WTC11 (cell line): ENCODE measurements at regions not wholly inside any gene's neighbourhood (a gene's known extent, or its start where the extent isn't known, plus 50 kb on each side); places are given as distances from the start of the nearest gene placed in this dataset.

Experiments used
- ATF3 ChIP-seq: sonication (generic); formaldehyde crosslinking; conservative IDR thresholded peaks from 2 replicates; pipeline ENCODE4 v1.8.1; 2022; ENCODE audit warnings: mild to moderate bottlenecking, missing genetic modification reagents
- ELF4 ChIP-seq: sonication (generic); formaldehyde crosslinking; IDR thresholded peaks from 2 replicates; pipeline ENCODE4 v1.8.1; 2022; ENCODE audit warnings: low read depth, mild to moderate bottlenecking, moderate library complexity, missing genetic modification reagents
- FOXK1 ChIP-seq: sonication (generic); formaldehyde crosslinking; IDR thresholded peaks from 2 replicates; pipeline ENCODE4 v1.8.0; 2022; ENCODE audit warnings: mild to moderate bottlenecking, moderate library complexity, missing genetic modification reagents
- JUN ChIP-seq: sonication (generic); formaldehyde crosslinking; IDR thresholded peaks from 2 replicates; pipeline ENCODE4 v1.8.0; 2023; ENCODE audit warnings: mild to moderate bottlenecking, missing genetic modification reagents
- PRDM15 ChIP-seq: sonication (generic); formaldehyde crosslinking; IDR thresholded peaks from 2 replicates; pipeline ENCODE4 v1.8.0; 2022; ENCODE audit warnings: missing genetic modification reagents
- RELA ChIP-seq: sonication (generic); formaldehyde crosslinking; IDR thresholded peaks from 2 replicates; pipeline ENCODE4 v1.8.1; 2022; ENCODE audit warnings: missing genetic modification reagents, mild to moderate bottlenecking, borderline replicate concordance
- SMAD4 ChIP-seq: sonication (generic); formaldehyde crosslinking; IDR thresholded peaks from 2 replicates; pipeline ENCODE4 v1.8.0; 2022; ENCODE audit warnings: mild to moderate bottlenecking, missing genetic modification reagents
- SP1 ChIP-seq: sonication (generic); formaldehyde crosslinking; conservative IDR thresholded peaks from 2 replicates; pipeline ENCODE4 v1.8.1; 2022; ENCODE audit warnings: missing genetic modification reagents
- ZNF416 ChIP-seq: fragments of 250-450 bp; sonication (Bioruptor Pico); IDR thresholded peaks from 2 replicates; pipeline ENCODE4 v1.9.0; 2021; ENCODE audit warnings: mild to moderate bottlenecking, inconsistent platforms
- TF ChIP-seq, protein P1 (sequence below): fragments of 200-600 bp; IDR thresholded peaks from 2 replicates; pipeline ENCODE4 v1.8.0; 2022; ENCODE audit warnings: antibody characterized with exemption
- TF ChIP-seq, protein P2 (sequence below): sonication (generic); formaldehyde crosslinking; IDR thresholded peaks from 2 replicates; pipeline ENCODE4 v1.8.1; 2023; ENCODE audit warnings: mild to moderate bottlenecking, moderate library complexity, missing genetic modification reagents
- TF ChIP-seq, protein P3 (sequence below): sonication (generic); formaldehyde crosslinking; IDR thresholded peaks from 2 replicates; pipeline ENCODE4 v1.8.1; 2022; ENCODE audit warnings: missing genetic modification reagents, borderline replicate concordance
- TF ChIP-seq, protein P4 (sequence below): sonication (generic); formaldehyde crosslinking; IDR thresholded peaks from 2 replicates; pipeline ENCODE4 v1.8.1; 2023; ENCODE audit warnings: mild to moderate bottlenecking, missing genetic modification reagents, moderate library complexity

DNA sequence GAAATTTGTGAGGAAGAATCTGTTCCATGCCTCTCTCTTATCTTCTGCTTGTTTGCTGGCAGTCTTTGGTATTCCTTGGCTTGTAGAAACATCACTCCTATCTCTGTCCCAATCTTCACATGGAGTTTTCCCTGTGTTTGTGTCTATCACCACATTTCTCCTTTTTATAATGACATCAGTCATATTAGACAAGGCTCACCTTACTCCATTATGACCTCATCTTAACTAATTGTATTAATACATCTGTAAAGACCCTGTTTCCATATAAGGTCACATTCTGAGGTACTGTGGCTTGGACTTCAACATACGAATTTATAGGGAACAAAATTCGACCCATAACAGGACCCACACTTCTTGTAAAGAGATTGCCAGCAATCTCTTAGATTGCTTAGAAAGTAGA, 72.3 kb upstream of the POGK start:
- TF ChIP-seq, protein P1, sequence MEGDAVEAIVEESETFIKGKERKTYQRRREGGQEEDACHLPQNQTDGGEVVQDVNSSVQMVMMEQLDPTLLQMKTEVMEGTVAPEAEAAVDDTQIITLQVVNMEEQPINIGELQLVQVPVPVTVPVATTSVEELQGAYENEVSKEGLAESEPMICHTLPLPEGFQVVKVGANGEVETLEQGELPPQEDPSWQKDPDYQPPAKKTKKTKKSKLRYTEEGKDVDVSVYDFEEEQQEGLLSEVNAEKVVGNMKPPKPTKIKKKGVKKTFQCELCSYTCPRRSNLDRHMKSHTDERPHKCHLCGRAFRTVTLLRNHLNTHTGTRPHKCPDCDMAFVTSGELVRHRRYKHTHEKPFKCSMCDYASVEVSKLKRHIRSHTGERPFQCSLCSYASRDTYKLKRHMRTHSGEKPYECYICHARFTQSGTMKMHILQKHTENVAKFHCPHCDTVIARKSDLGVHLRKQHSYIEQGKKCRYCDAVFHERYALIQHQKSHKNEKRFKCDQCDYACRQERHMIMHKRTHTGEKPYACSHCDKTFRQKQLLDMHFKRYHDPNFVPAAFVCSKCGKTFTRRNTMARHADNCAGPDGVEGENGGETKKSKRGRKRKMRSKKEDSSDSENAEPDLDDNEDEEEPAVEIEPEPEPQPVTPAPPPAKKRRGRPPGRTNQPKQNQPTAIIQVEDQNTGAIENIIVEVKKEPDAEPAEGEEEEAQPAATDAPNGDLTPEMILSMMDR: no peak
- TF ChIP-seq ZNF416: no peak
- TF ChIP-seq, protein P2, sequence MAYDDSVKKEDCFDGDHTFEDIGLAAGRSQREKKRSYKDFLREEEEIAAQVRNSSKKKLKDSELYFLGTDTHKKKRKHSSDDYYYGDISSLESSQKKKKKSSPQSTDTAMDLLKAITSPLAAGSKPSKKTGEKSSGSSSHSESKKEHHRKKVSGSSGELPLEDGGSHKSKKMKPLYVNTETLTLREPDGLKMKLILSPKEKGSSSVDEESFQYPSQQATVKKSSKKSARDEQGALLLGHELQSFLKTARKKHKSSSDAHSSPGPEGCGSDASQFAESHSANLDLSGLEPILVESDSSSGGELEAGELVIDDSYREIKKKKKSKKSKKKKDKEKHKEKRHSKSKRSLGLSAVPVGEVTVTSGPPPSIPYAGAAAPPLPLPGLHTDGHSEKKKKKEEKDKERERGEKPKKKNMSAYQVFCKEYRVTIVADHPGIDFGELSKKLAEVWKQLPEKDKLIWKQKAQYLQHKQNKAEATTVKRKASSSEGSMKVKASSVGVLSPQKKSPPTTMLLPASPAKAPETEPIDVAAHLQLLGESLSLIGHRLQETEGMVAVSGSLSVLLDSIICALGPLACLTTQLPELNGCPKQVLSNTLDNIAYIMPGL: no peak
- TF ChIP-seq ELF4: no peak
- TF ChIP-seq FOXK1 (CRISPR knock-in tag): no peak
- TF ChIP-seq SMAD4: no peak
- TF ChIP-seq RELA: no peak
- no peak for TF ChIP-seq JUN (CRISPR knock-in tag)
- no peak for TF ChIP-seq ATF3 (CRISPR knock-in tag)
- TF ChIP-seq, protein P3, sequence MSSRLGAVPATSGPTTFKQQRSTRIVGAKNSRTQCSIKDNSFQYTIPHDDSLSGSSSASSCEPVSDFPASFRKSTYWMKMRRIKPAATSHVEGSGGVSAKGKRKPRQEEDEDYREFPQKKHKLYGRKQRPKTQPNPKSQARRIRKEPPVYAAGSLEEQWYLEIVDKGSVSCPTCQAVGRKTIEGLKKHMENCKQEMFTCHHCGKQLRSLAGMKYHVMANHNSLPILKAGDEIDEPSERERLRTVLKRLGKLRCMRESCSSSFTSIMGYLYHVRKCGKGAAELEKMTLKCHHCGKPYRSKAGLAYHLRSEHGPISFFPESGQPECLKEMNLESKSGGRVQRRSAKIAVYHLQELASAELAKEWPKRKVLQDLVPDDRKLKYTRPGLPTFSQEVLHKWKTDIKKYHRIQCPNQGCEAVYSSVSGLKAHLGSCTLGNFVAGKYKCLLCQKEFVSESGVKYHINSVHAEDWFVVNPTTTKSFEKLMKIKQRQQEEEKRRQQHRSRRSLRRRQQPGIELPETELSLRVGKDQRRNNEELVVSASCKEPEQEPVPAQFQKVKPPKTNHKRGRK: no peak
- TF ChIP-seq PRDM15: no peak
- no peak for TF ChIP-seq SP1 (CRISPR knock-in tag)
- TF ChIP-seq, protein P4, sequence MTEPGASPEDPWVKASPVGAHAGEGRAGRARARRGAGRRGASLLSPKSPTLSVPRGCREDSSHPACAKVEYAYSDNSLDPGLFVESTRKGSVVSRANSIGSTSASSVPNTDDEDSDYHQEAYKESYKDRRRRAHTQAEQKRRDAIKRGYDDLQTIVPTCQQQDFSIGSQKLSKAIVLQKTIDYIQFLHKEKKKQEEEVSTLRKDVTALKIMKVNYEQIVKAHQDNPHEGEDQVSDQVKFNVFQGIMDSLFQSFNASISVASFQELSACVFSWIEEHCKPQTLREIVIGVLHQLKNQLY: no peak
